CD4-positive, alpha-beta T cell (primary cell): ENCODE measurements at regions not wholly inside any gene's neighbourhood (a gene's known extent, or its start where the extent isn't known, plus 50 kb on each side); places are given as distances from the start of the nearest gene placed in this dataset.

Experiments used
- ATAC-seq: fragments of 200-7000 bp; cut with Tn5 transposase; one replicate; pipeline ENCODE4 v1.10.0; 2022; ENCODE audit warnings: mild to moderate bottlenecking; ENCODE audit not compliant: poor library complexity
- CTCF ChIA-PET: fragments of 350-600 bp; sonication (Branson Sonifier 250); formaldehyde crosslinking; loops from one replicate; lab custom pipeline; 2021; ENCODE audit warnings: antibody characterized with exemption, inconsistent platforms; lab: Charles Lee
- POLR2A ChIA-PET: fragments of 350-600 bp; sonication (Branson Sonifier 250); formaldehyde crosslinking; loops from one replicate; lab custom pipeline; 2021; ENCODE audit warnings: antibody characterized with exemption, inconsistent platforms; lab: Charles Lee
- DNase-seq, 14 experiments: peaks; one replicate each; pipeline ENCODE4 v3.0.0-alpha.2; 2013 to 2020; ENCODE audit warnings: mixed read lengths in 2 of 14
- H3K27ac ChIP-seq, 2 donors: one replicate each; pipeline versions ENCODE4 v1.5.1 to v1.7.0; 2013; ENCODE audit warnings: low read length in 2 of 2, low read depth in 1 of 2, mild to moderate bottlenecking in 1 of 2
- H3K27me3 ChIP-seq, 2 experiments: 1 replicate in 1 of 2; 2 replicates in 1 of 2; pipeline versions ENCODE4 v1.6.1 to v1.7.0; 2013; ENCODE audit warnings: low read length in 2 of 2, control low read depth in 1 of 2, mild to moderate bottlenecking in 1 of 2, moderate library complexity in 1 of 2; ENCODE audit not compliant: insufficient read depth in 2 of 2, control insufficient read depth in 1 of 2
- H3K36me3 ChIP-seq: one replicate; pipeline ENCODE4 v1.6.1; 2013; ENCODE audit warnings: low read length, control low read depth; ENCODE audit not compliant: insufficient read depth
- H3K4me1 ChIP-seq: one replicate; pipeline ENCODE4 v1.6.1; 2013; ENCODE audit warnings: low read length, control low read depth; ENCODE audit not compliant: insufficient read depth
- H3K4me3 ChIP-seq: one replicate; pipeline ENCODE4 v1.5.1; 2013; ENCODE audit warnings: mild to moderate bottlenecking, low read length, moderate library complexity
- H3K9me3 ChIP-seq, 2 experiments: 1 replicate in 1 of 2; 2 replicates in 1 of 2; pipeline versions ENCODE4 v1.6.1 to v1.7.0; 2013; ENCODE audit warnings: low read length in 2 of 2, mild to moderate bottlenecking in 2 of 2, control low read depth in 1 of 2, moderate library complexity in 1 of 2; ENCODE audit not compliant: control insufficient read depth in 1 of 2, insufficient read depth in 1 of 2
- H3K27ac Mint-ChIP-seq: one replicate; pipeline ENCODE4 v1.8.0; 2020; ENCODE audit warnings: mixed read lengths
- H3K27me3 Mint-ChIP-seq: one replicate; pipeline ENCODE4 v1.8.0; 2021; ENCODE audit warnings: mixed read lengths
- H3K36me3 Mint-ChIP-seq: one replicate; pipeline ENCODE4 v1.8.0; 2021; ENCODE audit warnings: low read depth, mixed read lengths
- H3K4me1 Mint-ChIP-seq: one replicate; pipeline ENCODE4 v1.8.0; 2021; ENCODE audit warnings: low read depth, mixed read lengths
- H3K4me3 Mint-ChIP-seq: one replicate; pipeline ENCODE4 v1.8.0; 2020; ENCODE audit warnings: mild to moderate bottlenecking, mixed read lengths
- H3K9me3 Mint-ChIP-seq: one replicate; pipeline ENCODE4 v1.8.0; 2020; ENCODE audit warnings: mixed read lengths
- CTCF ChIP-seq: fragments of 200-600 bp; IDR thresholded peaks from one replicate; pipeline ENCODE4 v1.8.0; 2022; ENCODE audit warnings: antibody characterized with exemption, mild to moderate bottlenecking
- intact Hi-C, 2 experiments: fragments of 100-400 bp; cut with DNase I in 1 of 2; cut with micrococcal nuclease in 1 of 2; formaldehyde crosslinking; loops; one replicate each; pipeline versions ENCODE4 v1.15.1 to v1.9.0; 2023 to 2025; cut with DNase I, micrococcal nuclease

DNA sequence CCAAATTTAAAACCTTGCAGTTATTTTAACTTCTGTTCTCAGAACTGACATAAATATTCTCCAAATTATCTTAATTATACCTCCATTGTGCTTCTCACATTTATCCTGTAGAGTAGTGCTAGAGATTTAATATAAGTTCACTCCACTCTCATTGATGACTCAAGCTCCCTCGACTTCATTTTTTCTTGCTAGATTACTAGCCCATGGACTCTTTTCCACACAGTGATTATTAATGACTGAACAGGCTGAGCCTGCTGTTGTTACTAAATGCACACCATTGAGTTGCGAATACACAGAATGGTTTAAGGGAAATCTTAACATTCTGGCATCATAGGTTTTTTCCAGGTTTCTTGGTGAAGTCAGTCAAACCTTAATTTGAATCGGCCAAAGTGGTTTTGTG, 179.5 kb upstream of the AKR1E2 start:
- no peaks in the 10 kb centered on the region for H3K9me3 Mint-ChIP-seq
- H3K4me3 ChIP-seq = no peak overlapping the region
- no peaks in the 10 kb centered on the region for H3K27me3 Mint-ChIP-seq
- intact Hi-C loops = no loop called here
- ChIA-PET POLR2A (no interaction called here), CTCF (no interaction called here)
- no peaks in the 10 kb centered on the region for H3K4me1 ChIP-seq
- no peak for TF ChIP-seq CTCF
- no peaks in the 10 kb centered on the region for H3K27me3 ChIP-seq
- no peak overlapping the region for H3K27ac ChIP-seq
- H3K4me1 Mint-ChIP-seq = peaks cover 4% of the 10 kb centered on the region
- no peak overlapping the region for H3K4me3 Mint-ChIP-seq
- ATAC-seq = no peak
- DNase-seq = no peak
- H3K36me3 Mint-ChIP-seq = no peaks in the 10 kb centered on the region
- no peak overlapping the region for H3K27ac Mint-ChIP-seq
- H3K9me3 ChIP-seq = no peaks in the 10 kb centered on the region
- H3K36me3 ChIP-seq = no peaks in the 10 kb centered on the region

GRCh38 chr10:4645836-4646235, 180.2 kb upstream of the AKR1E2 start:
- CTCF ChIA-PET = no interaction called here

GRCh38 chr10:4643471-4643870, 182.5 kb upstream of the AKR1E2 start:
- H3K27me3 Mint-ChIP-seq = no peaks in the 10 kb centered on the region
- POLR2A ChIA-PET = no interaction called here
- Histone ChIP-seq H3K9me3 (no peaks in the 10 kb centered on the region), H3K27me3 (no peaks in the 10 kb centered on the region), H3K27ac (no peak overlapping the region), H3K4me3 (no peak overlapping the region), H3K36me3 (no peaks in the 10 kb centered on the region), H3K4me1 (no peaks in the 10 kb centered on the region)
- H3K4me3 Mint-ChIP-seq = no peak overlapping the region
- CTCF ChIA-PET = no interaction called here
- TF ChIP-seq CTCF = no peak
- intact Hi-C loops = no loop called here
- H3K27ac Mint-ChIP-seq = no peak overlapping the region
- no peaks in the 10 kb centered on the region for H3K4me1 Mint-ChIP-seq
- DNase-seq = no peak
- H3K36me3 Mint-ChIP-seq = no peaks in the 10 kb centered on the region
- no peaks in the 10 kb centered on the region for H3K9me3 Mint-ChIP-seq
- ATAC-seq = no peak

More at GRCh38 chr10:4645836-4646235, 180.2 kb upstream of the AKR1E2 start:
- H3K4me3 ChIP-seq = no peak overlapping the region
- Mint-ChIP-seq H3K4me3 (no peak overlapping the region), H3K27me3 (no peaks in the 10 kb centered on the region), H3K4me1 (no peaks in the 10 kb centered on the region), H3K27ac (no peak overlapping the region), H3K36me3 (no peaks in the 10 kb centered on the region), H3K9me3 (no peaks in the 10 kb centered on the region)
- no peaks in the 10 kb centered on the region for H3K27me3 ChIP-seq
- H3K27ac ChIP-seq = no peak overlapping the region
- POLR2A ChIA-PET = no interaction called here
- DNase-seq (no peak), ATAC-seq (no peak)
- H3K36me3 ChIP-seq = no peaks in the 10 kb centered on the region
- no peaks in the 10 kb centered on the region for H3K9me3 ChIP-seq
- intact Hi-C loops = no loop called here
- no peak for TF ChIP-seq CTCF
- no peaks in the 10 kb centered on the region for H3K4me1 ChIP-seq
